Cardiac fibroblast (primary cell): ENCODE measurements at regions not wholly inside any gene's neighbourhood (a gene's known extent, or its start where the extent isn't known, plus 50 kb on each side); places are given as distances from the start of the nearest gene placed in this dataset.

ENCODE experiments used
- DNase-seq, 2 donors: peaks; one replicate each; pipeline versions ENCODE4 v3.0.0 to v3.0.0-alpha.2; 2010; ENCODE audit warnings: low read depth in 2 of 2
- H3K4me3 ChIP-seq, 2 donors: replicated peaks in 1 of 2; 1 replicate in 1 of 2; 2 replicates in 1 of 2; pipeline ENCODE4 v1.5.1; 2011; ENCODE audit warnings: low read depth in 2 of 2, low read length in 2 of 2, mild to moderate bottlenecking in 2 of 2, moderate library complexity in 1 of 2
- TF ChIP-seq, protein P1 (sequence below): IDR thresholded peaks from one replicate; pipeline ENCODE4 v1.5.1; 2011; ENCODE audit warnings: low read depth, mild to moderate bottlenecking, low read length, inconsistent platforms

DNA sequence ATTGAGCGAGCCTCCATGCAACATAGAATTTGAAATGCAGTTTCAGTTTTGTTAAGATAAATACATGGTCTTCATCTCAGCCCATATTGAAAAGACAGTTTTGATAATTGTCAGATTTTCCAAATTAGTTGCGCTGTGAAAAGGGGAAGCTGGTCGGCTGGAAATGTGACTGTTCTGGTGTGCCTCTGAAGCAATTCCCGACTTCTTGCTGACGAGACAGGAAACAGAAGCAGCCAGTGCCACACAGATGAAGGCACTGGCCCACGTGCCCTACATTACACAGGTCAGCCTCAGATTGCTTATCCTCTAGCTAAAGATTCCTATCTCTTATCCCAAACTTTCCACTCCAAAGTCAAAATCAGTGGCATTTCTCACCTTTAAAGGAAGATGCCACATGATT lies 214.1 kb upstream of the TLE4 start:
- DNase-seq = no peak
- TF ChIP-seq, protein P1, sequence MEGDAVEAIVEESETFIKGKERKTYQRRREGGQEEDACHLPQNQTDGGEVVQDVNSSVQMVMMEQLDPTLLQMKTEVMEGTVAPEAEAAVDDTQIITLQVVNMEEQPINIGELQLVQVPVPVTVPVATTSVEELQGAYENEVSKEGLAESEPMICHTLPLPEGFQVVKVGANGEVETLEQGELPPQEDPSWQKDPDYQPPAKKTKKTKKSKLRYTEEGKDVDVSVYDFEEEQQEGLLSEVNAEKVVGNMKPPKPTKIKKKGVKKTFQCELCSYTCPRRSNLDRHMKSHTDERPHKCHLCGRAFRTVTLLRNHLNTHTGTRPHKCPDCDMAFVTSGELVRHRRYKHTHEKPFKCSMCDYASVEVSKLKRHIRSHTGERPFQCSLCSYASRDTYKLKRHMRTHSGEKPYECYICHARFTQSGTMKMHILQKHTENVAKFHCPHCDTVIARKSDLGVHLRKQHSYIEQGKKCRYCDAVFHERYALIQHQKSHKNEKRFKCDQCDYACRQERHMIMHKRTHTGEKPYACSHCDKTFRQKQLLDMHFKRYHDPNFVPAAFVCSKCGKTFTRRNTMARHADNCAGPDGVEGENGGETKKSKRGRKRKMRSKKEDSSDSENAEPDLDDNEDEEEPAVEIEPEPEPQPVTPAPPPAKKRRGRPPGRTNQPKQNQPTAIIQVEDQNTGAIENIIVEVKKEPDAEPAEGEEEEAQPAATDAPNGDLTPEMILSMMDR = no peak
- no peak overlapping the region for H3K4me3 ChIP-seq

- no peak overlapping the region for H3K4me3 ChIP-seq
- peak; percentile 21 to 38 for DNase-seq
- TF ChIP-seq, protein P1 = no peak
Observed at GRCh38 chr9:79360387-79361347, 211.1 kb upstream of the TLE4 start.

DNA sequence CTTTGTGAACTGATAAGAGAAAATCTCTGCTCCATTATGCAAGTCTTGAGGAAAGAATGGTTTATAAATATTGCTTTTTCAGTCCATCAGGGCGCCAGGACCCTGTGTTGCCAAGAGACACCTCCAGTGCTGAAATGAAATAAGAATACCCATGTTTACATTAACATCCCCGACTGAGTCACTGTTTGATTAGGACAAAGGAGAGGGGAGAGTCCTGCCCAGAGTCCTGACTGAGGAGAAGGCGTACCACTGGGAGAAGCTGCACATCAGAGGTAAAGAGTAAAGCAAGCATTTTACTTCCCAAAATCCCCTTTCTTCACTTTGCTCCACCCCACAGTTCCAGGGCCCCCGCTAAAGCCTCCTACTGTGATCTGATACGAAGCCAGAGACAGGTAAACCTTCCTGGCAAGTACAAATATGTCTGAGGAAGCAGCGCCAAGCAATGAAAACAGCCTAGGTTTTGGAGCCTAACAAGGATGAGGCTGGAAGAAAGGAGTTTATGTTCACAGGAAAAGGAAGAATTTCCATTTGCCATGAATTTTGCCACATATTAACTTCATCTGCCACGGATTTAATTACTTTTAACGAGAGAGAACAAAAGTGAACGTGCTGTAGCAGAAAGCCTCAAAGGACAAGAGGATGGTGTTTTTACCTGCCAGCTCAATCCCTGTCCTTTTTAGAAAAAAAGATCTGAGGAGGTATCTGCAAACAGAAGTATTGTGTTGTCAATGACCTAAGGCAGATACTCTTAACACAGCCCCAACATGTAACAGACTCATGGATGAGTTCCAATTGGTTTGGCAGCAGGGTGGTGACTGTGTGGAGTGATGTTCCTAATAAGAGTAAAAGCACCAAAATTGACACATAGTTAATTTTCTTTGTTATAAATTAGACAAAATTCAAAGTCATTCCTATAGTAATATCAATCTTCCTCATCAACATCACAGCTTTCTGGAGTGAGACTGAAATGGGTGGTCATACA lies 209.4 kb upstream of the TLE4 start:
- TF ChIP-seq, protein P1 = no peak
- H3K4me3 ChIP-seq = no peak overlapping the region
- peak in 1 of 2 donors; percentile 7 for DNase-seq

DNA sequence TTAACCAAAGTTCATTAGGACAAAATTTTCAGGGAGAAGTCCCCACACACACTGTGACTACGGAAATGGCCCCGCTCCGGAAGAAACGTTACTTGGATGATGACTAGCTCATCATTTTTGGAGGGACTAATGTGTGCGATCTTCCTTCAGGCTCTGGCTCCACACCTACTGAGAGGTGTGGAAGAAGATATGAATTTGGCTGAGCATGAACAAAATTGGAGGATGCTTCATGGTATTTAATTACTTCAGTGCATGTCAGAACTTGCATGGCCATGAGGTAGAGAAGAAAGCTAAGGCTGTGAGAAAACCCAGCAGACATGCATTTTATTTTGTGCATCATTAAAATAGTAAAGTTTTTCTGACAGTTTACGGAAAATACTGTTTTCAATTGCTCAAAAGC lies 202.1 kb upstream of the TLE4 start:
- H3K4me3 ChIP-seq = no peak overlapping the region
- TF ChIP-seq, protein P1 = no peak
- no peak for DNase-seq

DNA sequence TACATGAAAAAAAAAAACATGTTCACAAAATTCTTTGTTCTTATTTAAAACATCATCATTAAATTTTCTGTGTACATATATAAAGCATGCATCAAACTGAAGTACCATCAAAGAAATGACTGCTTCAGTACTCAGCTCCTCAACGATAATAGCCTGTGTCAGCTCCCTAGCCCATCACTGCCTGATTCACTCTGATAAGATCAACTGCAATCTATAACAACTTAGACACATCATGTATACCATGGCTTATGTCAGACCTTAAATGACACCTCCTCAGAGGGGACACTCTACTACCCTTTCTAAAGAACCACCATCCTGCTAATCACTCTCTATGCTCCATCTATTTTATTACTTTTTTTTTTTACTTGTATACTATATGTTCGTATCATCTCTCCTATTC lies 200.5 kb upstream of the TLE4 start:
- TF ChIP-seq, protein P1 = no peak
- DNase-seq = no peak
- H3K4me3 ChIP-seq = no peak overlapping the region

DNA sequence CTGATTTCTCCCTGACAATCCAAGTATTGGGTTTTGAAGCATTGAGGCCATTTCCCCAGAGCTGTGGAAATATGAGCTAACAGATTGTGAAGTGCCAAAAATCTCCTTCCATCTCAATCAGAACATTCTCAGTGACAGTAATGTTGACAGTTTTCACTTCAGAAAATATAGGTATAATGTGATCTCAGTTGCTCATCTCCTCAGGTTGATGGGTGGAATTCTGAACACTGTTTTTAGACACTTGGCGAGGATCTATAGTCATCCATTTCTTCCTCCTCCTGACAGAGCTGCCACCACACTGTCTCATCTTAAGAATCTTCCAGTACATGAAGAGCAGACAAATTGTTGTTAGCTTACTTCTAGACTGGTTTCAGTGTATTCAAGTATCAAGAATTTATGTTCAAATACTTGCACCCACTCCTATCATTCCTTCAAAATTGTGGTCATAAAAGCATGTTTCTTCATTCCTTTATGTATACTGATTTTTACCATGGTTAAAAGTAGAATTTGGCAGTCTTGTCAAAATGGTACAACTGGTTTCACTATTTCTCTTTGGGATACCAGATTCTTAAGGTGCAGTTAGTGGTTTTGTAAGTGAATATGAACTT lies 199.7 kb upstream of the TLE4 start:
- no peak overlapping the region for H3K4me3 ChIP-seq
- TF ChIP-seq, protein P1 = no peak
- no peak for DNase-seq
